Liver (tissue), 8 donors: ENCODE measurements at regions not wholly inside any gene's neighbourhood (a gene's known extent, or its start where the extent isn't known, plus 50 kb on each side); places are given as distances from the start of the nearest gene placed in this dataset.

Experiments
- DNase-seq: peaks from one replicate; pipeline ENCODE4 v3.0.0-alpha.2; 2017; ENCODE audit warnings: low spot score
- H3K27ac ChIP-seq, 2 donors: one replicate each; pipeline ENCODE4 v1.7.0; 2013; ENCODE audit warnings: inconsistent platforms in 2 of 2, low read length in 2 of 2, control low read depth in 1 of 2, low read depth in 1 of 2, mild to moderate bottlenecking in 1 of 2
- H3K27me3 ChIP-seq, 4 donors: one replicate each; pipeline versions ENCODE4 v1.6.1 to v1.7.0; 2013; ENCODE audit warnings: low read length in 3 of 4, inconsistent platforms in 1 of 4, mild to moderate bottlenecking in 1 of 4, moderate library complexity in 1 of 4; ENCODE audit not compliant: control insufficient read depth in 4 of 4, insufficient read depth in 4 of 4
- H3K36me3 ChIP-seq, 4 donors: one replicate each; pipeline versions ENCODE4 v1.6.1 to v1.7.0; 2013; ENCODE audit warnings: low read length in 3 of 4, mild to moderate bottlenecking in 3 of 4, low read depth in 1 of 4, moderate library complexity in 1 of 4; ENCODE audit not compliant: control insufficient read depth in 4 of 4, insufficient read depth in 3 of 4
- H3K4me1 ChIP-seq, 4 donors: one replicate each; pipeline versions ENCODE4 v1.6.1 to v1.7.0; 2013; ENCODE audit warnings: low read length in 3 of 4, mild to moderate bottlenecking in 3 of 4, moderate library complexity in 1 of 4; ENCODE audit not compliant: control insufficient read depth in 4 of 4, insufficient read depth in 4 of 4
- H3K4me3 ChIP-seq, 3 donors: one replicate each; pipeline versions ENCODE4 v1.6.1 to v1.7.0; 2013; ENCODE audit warnings: low read length in 3 of 3, control low read depth in 1 of 3, low read depth in 1 of 3, mild to moderate bottlenecking in 1 of 3
- H3K9ac ChIP-seq, 2 donors: one replicate each; pipeline ENCODE4 v1.7.0; 2013; ENCODE audit warnings: low read length in 2 of 2, mild to moderate bottlenecking in 2 of 2, moderate library complexity in 2 of 2, control low read depth in 1 of 2, low read depth in 1 of 2
- H3K9me3 ChIP-seq, 4 donors: one replicate each; pipeline versions ENCODE4 v1.6.1 to v1.7.0; 2013; ENCODE audit warnings: low read length in 3 of 4; ENCODE audit not compliant: control insufficient read depth in 4 of 4
- CTCF ChIP-seq: fragments of 150-350 bp; IDR thresholded peaks from 2 replicates; pipeline ENCODE4 v1.5.1; 2017; ENCODE audit warnings: improper control_type of control experiment, low read depth, low read length; ENCODE audit not compliant: missing input control
- EGR1 ChIP-seq, 2 donors: IDR thresholded peaks; 2 replicates each; pipeline ENCODE4 v1.6.1; 2016 to 2018; ENCODE audit warnings: antibody characterized with exemption in 2 of 2, low read depth in 2 of 2
- FOXA1 ChIP-seq: IDR thresholded peaks from 2 replicates; pipeline ENCODE4 v1.6.1; 2016; ENCODE audit warnings: antibody characterized with exemption
- FOXA2 ChIP-seq: IDR thresholded peaks from 2 replicates; pipeline ENCODE4 v1.6.1; 2016; ENCODE audit warnings: antibody characterized with exemption
- GABPA ChIP-seq, 2 donors: IDR thresholded peaks in 1 of 2; conservative IDR thresholded peaks in 1 of 2; 2 replicates each; pipeline ENCODE4 v1.6.1; 2016; ENCODE audit warnings: antibody characterized with exemption in 2 of 2, mild to moderate bottlenecking in 1 of 2, moderate library complexity in 1 of 2
- HNF4G ChIP-seq: IDR thresholded peaks from 2 replicates; pipeline ENCODE4 v1.6.1; 2016; ENCODE audit warnings: antibody characterized with exemption
- JUND ChIP-seq, 2 donors: IDR thresholded peaks; 2 replicates each; pipeline ENCODE4 v1.6.1; 2016; ENCODE audit warnings: antibody characterized with exemption in 2 of 2
- MAX ChIP-seq: IDR thresholded peaks from 2 replicates; pipeline ENCODE4 v1.6.1; 2016; ENCODE audit warnings: antibody characterized with exemption
- NR2F2 ChIP-seq: IDR thresholded peaks from 2 replicates; pipeline ENCODE4 v1.6.1; 2016; ENCODE audit warnings: antibody characterized with exemption
- RXRA ChIP-seq, 2 donors: IDR thresholded peaks; 2 replicates each; pipeline ENCODE4 v1.6.1; 2017 to 2018; ENCODE audit warnings: antibody characterized with exemption in 2 of 2, mild to moderate bottlenecking in 1 of 2
- SP1 ChIP-seq: IDR thresholded peaks from 2 replicates; pipeline ENCODE4 v1.6.1; 2018; ENCODE audit warnings: antibody characterized with exemption, mild to moderate bottlenecking
- TAF1 ChIP-seq: conservative IDR thresholded peaks from 2 replicates; pipeline ENCODE4 v1.6.1; 2016; ENCODE audit warnings: antibody characterized with exemption, mild to moderate bottlenecking
- YY1 ChIP-seq: IDR thresholded peaks from 2 replicates; pipeline ENCODE4 v1.6.1; 2016; ENCODE audit warnings: antibody characterized with exemption, mild to moderate bottlenecking
- ZBTB33 ChIP-seq: IDR thresholded peaks from 2 replicates; pipeline ENCODE4 v1.6.1; 2016; ENCODE audit warnings: antibody characterized with exemption
- WGBS: extraction: QIAGEN DNeasy Blood & Tissue Kit; methylation state at CpG from one replicate; pipeline ENCODE4 v1.1.7; 2013; 5-methylcytosine and 5-hydroxymethylcytosine counted together
- TF ChIP-seq, protein P1 (sequence below): IDR thresholded peaks from 2 replicates; pipeline ENCODE4 v1.6.1; 2016; ENCODE audit warnings: antibody characterized with exemption
- donor health status: healthy.
- donor health status: healthy.
- donor health status: healthy.
- donor health status: healthy.
- donor health status: healthy.

- no peaks in the 10 kb centered on the region for H3K27me3 ChIP-seq
- no peaks in the 10 kb centered on the region for H3K4me1 ChIP-seq
- no peaks in the 10 kb centered on the region for H3K9me3 ChIP-seq
- H3K9ac ChIP-seq, result no peak overlapping the region
- H3K27ac ChIP-seq, result no peak overlapping the region
- 41% methylated on average over 1 of the region's 1 CpG for WGBS
- TF ChIP-seq GABPA (IDR thresholded peaks at IDR 0.05 in 1 of 2, conservative IDR thresholded peaks at IDR 0.05 in 1 of 2) (no peak), NR2F2 (no peak), CTCF (no peak), TAF1 (no peak), EGR1 (IDR thresholded peaks at IDR 0.05; ENCODE audit: low read depth in 2 of 2) (no peak), FOXA1 (no peak), YY1 (no peak), JUND (IDR thresholded peaks at IDR 0.05) (no peak)
- no peak for DNase-seq
- H3K36me3 ChIP-seq, result no peaks in the 10 kb centered on the region
- H3K4me3 ChIP-seq, result no peak overlapping the region
Observed at GRCh38 chr6:99014061-99014460, 66.3 kb upstream of the FBXL4 start.

DNA sequence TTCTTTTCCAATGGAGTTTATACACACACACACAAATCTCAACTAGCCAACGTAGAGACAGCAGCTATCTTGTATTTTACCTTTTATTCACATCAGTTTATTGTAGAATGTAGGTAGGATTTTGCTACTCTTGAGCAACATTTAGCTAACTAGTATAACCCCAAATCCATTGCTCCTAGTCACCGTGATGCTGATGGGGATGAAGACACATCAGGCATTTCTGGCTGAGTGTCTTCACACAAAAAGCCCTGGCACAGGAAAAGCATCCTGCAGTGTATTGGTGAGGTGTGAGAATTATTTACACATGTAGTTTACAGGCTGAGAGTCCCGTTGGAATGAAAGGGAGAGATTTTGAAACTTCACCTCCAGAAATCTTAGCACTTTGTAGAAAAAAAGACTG is 65.9 kb upstream of the FBXL4 start:
- H3K9me3 ChIP-seq, result no peaks in the 10 kb centered on the region
- no peak for DNase-seq

More for the DNA sequence above, 65.9 kb upstream of the FBXL4 start:
- H3K4me3 ChIP-seq, result no peak overlapping the region
- H3K27ac ChIP-seq, result no peak overlapping the region
- TF ChIP-seq FOXA1, result no peak
- no peak for TF ChIP-seq ZBTB33
- no peak for TF ChIP-seq SP1
- no peak for TF ChIP-seq JUND (IDR thresholded peaks at IDR 0.05)
- no peak for TF ChIP-seq CTCF
- no peak for TF ChIP-seq TAF1
- no peak for TF ChIP-seq MAX
- TF ChIP-seq EGR1 (IDR thresholded peaks at IDR 0.05; ENCODE audit: low read depth in 2 of 2), result no peak
- TF ChIP-seq NR2F2, result no peak
- no peak for TF ChIP-seq RXRA (IDR thresholded peaks at IDR 0.05)
- TF ChIP-seq HNF4G, result no peak
- no peak for TF ChIP-seq YY1
- TF ChIP-seq FOXA2, result no peak
- TF ChIP-seq, protein P1, sequence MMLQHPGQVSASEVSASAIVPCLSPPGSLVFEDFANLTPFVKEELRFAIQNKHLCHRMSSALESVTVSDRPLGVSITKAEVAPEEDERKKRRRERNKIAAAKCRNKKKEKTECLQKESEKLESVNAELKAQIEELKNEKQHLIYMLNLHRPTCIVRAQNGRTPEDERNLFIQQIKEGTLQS, result no peak
- no peaks in the 10 kb centered on the region for H3K4me1 ChIP-seq
- H3K36me3 ChIP-seq, result no peaks in the 10 kb centered on the region
- no peak overlapping the region for H3K9ac ChIP-seq
- WGBS, result 61% methylated on average over 3 of the region's 3 CpGs
- no peaks in the 10 kb centered on the region for H3K27me3 ChIP-seq
